Erythroblast (primary cell): ENCODE measurements at regions not wholly inside any gene's neighbourhood (a gene's known extent, or its start where the extent isn't known, plus 50 kb on each side); places are given as distances from the start of the nearest gene placed in this dataset.

Experiments
- GATA1 ChIP-seq: IDR thresholded peaks from 2 replicates; pipeline ENCODE4 v1.6.1; 2011; ENCODE audit warnings: low read depth, mild to moderate bottlenecking, control low read depth, low read length, moderate library complexity
- POLR2A ChIP-seq: IDR thresholded peaks from 2 replicates; pipeline ENCODE4 v1.6.1; 2011; ENCODE audit warnings: mild to moderate bottlenecking, low read length

DNA sequence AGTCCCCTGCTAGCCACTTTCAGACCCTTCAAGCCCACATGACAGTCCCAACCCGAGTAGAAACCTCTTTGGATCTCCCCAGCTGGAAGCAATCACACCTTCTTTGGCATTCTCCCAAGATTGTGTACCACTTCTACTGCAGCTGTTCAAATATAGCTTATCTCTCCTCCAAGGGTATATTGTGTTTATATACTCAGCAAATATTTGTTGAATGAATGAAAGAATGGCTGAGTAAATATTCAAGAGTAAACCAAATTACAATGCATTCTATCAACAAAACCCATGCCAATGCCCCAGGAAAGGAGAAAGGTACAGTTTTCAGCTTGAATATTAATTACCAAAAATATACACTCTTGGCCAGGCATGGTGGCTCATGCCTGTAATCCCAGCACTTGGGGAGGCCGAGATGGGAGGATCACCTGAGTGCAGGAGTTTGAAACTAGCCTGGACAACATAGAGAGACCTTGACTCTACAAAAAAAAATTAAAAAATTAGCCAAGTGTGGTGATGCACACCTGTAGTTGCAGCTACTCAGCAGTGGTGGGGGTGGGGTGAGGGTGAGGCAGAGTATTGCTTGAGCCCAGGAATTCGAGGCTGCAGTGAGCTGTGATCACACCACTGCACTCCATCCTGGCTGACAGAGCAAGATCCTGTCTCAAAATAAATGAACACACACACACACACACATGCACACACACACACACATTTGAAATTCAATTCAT lies 68.5 kb downstream of the NIBAN1 start:
- TF ChIP-seq POLR2A (no peak), GATA1 (no peak)
